Peyer's patch (tissue), 4 donors: ENCODE measurements at regions not wholly inside any gene's neighbourhood (a gene's known extent, or its start where the extent isn't known, plus 50 kb on each side); places are given as distances from the start of the nearest gene placed in this dataset.

Source experiments
- DNase-seq, 3 donors: peaks; one replicate each; pipeline ENCODE4 v3.0.0-alpha.2; 2017 to 2019
- H3K27ac ChIP-seq, 4 donors: fragments of 200-600 bp; sonication (generic); one replicate each; pipeline ENCODE4 v1.5.1; 2016 to 2019
- H3K27me3 ChIP-seq, 2 donors: fragments of 200-600 bp; sonication (generic); one replicate each; pipeline ENCODE4 v1.5.1; 2019
- H3K36me3 ChIP-seq, 3 donors: fragments of 200-600 bp; sonication (generic); one replicate each; pipeline ENCODE4 v1.5.1; 2016 to 2019
- H3K4me1 ChIP-seq, 4 donors: fragments of 200-600 bp; sonication (generic); one replicate each; pipeline ENCODE4 v1.5.1; 2016 to 2019
- H3K4me3 ChIP-seq, 4 donors: fragments of 200-600 bp; sonication (generic); 1 replicate in 3 of 4; 2 replicates in 1 of 4; pipeline ENCODE4 v1.5.1; 2016 to 2019; ENCODE audit warnings: mild to moderate bottlenecking in 1 of 4
- H3K9me3 ChIP-seq, 4 donors: fragments of 200-600 bp; sonication (generic); one replicate each; pipeline ENCODE4 v1.5.1; 2016 to 2019; ENCODE audit warnings: mild to moderate bottlenecking in 1 of 4
- CTCF ChIP-seq, 6 experiments: fragments of 450-650 bp in 4 of 6; fragments of 200-600 bp in 2 of 6; sonication (generic) in 1 of 6; IDR thresholded peaks; one replicate each; pipeline ENCODE4 v1.5.1; 2017 to 2019; ENCODE audit warnings: antibody characterized with exemption in 6 of 6, mild to moderate bottlenecking in 3 of 6, moderate library complexity in 1 of 6
- POLR2A ChIP-seq, 2 donors: fragments of 450-650 bp; IDR thresholded peaks; one replicate each; pipeline ENCODE4 v1.5.1; 2017; ENCODE audit warnings: antibody characterized with exemption in 2 of 2, mild to moderate bottlenecking in 2 of 2, moderate library complexity in 2 of 2

- H3K4me1 ChIP-seq, result peaks cover 0 to 13% (median 2%) of the 10 kb centered on the region in 4 donors
- no peaks in the 10 kb centered on the region for H3K9me3 ChIP-seq
- no peaks in the 10 kb centered on the region for H3K36me3 ChIP-seq
- H3K27me3 ChIP-seq, result no peaks in the 10 kb centered on the region
- peak overlapping the region in 1 of 4 donors; percentile 35 for H3K27ac ChIP-seq
- H3K4me3 ChIP-seq, result no peak overlapping the region
- no peak for DNase-seq
- TF ChIP-seq CTCF (IDR thresholded peaks at IDR 0.05) (no peak), POLR2A (IDR thresholded peaks at IDR 0.05) (no peak)
Observed at GRCh38 chr9:96135753-96136290, 166.2 kb downstream of the HSD17B3 start.

GRCh38 chr9:96135076-96135752 lies 166.8 kb downstream of the HSD17B3 start:
- Histone ChIP-seq H3K36me3 (no peaks in the 10 kb centered on the region), H3K27ac (peak overlapping the region in 1 of 4 donors; percentile 35), H3K4me1 (peaks cover 0 to 13% (median 2%) of the 10 kb centered on the region in 4 donors), H3K4me3 (no peak overlapping the region), H3K9me3 (no peaks in the 10 kb centered on the region), H3K27me3 (no peaks in the 10 kb centered on the region)
- DNase-seq, result no peak
- no peak for TF ChIP-seq CTCF (IDR thresholded peaks at IDR 0.05)
- TF ChIP-seq POLR2A (IDR thresholded peaks at IDR 0.05), result no peak

GRCh38 chr9:96133321-96134021 lies 168.5 kb downstream of the HSD17B3 start:
- DNase-seq, result no peak
- H3K4me1 ChIP-seq, result peaks cover 0 to 13% (median 2%) of the 10 kb centered on the region in 4 donors
- no peaks in the 10 kb centered on the region for H3K36me3 ChIP-seq
- no peak for TF ChIP-seq CTCF (IDR thresholded peaks at IDR 0.05)
- no peak for TF ChIP-seq POLR2A (IDR thresholded peaks at IDR 0.05)
- H3K4me3 ChIP-seq, result no peak overlapping the region
- H3K9me3 ChIP-seq, result no peaks in the 10 kb centered on the region
- H3K27ac ChIP-seq, result peak overlapping the region in 1 of 4 donors; percentile 19
- H3K27me3 ChIP-seq, result no peaks in the 10 kb centered on the region

- H3K27me3 ChIP-seq, result no peaks in the 10 kb centered on the region
- peaks cover 0 to 5% (median 2%) of the 10 kb centered on the region in 4 donors for H3K4me1 ChIP-seq
- H3K27ac ChIP-seq, result no peak overlapping the region
- no peak for TF ChIP-seq CTCF (IDR thresholded peaks at IDR 0.05)
- H3K36me3 ChIP-seq, result no peaks in the 10 kb centered on the region
- H3K4me3 ChIP-seq, result no peak overlapping the region
- no peaks in the 10 kb centered on the region for H3K9me3 ChIP-seq
- DNase-seq, result no peak
Observed at GRCh38 chr9:96131825-96132224, 170.2 kb downstream of the HSD17B3 start.

GRCh38 chr9:96130970-96131369 lies 171.0 kb downstream of the HSD17B3 start:
- Histone ChIP-seq H3K9me3 (no peaks in the 10 kb centered on the region), H3K36me3 (no peaks in the 10 kb centered on the region), H3K27ac (no peak overlapping the region), H3K4me1 (no peaks in the 10 kb centered on the region), H3K27me3 (no peaks in the 10 kb centered on the region), H3K4me3 (no peak overlapping the region)
- TF ChIP-seq POLR2A (IDR thresholded peaks at IDR 0.05), result no peak
- TF ChIP-seq CTCF (IDR thresholded peaks at IDR 0.05), result no peak
- DNase-seq, result no peak
